ENCODE measurements at regions not wholly inside any gene's neighbourhood (a gene's known extent, or its start where the extent isn't known, plus 50 kb on each side); places are given as distances from the start of the nearest gene placed in this dataset.

DNA sequence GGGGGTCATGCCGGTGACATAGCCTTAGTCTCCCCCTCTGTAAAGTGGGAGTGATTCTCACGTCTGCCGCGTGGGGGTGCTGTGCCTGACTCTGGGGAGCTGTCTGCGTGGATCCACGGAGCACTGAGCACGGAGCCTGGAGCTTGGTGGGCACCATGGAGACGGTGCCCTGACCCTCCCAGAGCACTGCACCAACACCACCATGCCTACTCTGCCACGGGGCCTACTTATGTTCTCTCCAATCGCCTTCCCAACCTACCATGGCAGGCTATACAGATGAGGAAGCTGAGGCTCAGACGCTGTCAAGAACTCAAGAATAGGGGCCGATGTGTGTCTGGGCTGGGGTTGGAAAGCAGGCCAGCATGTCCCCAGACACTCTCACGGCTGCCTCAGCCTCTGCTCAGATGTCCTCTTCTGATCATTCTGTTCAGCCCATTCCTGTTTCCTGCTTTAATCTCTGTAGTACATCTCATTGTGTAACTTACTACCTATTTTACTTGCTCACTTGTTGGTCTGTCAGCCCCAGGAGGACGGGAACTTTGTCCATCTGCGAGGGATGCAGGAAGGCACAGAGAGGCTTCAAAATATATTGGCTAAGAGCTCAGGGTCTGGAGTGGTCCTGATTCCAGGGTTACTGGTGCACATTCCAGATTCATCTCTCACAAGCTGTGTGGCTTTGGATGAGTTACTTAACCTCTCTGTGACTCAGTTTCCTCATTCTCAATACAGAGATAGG lies 168.1 kb upstream of the HS6ST1 start:
- Histone ChIP-seq H4K20me1 (ENCODE audit: insufficient read depth, low read length) (no peaks in the 10 kb centered on the region), H3K9me2 (replicated peaks; ENCODE audit: insufficient read depth, low read length) (no peaks in the 10 kb centered on the region), H3K4me3 (ENCODE audit: low read length) (no peak overlapping the region), H3K27ac (ENCODE audit: low read length) (no peak overlapping the region), H3K4me2 (ENCODE audit: low read depth, low read length) (no peak overlapping the region), H3K4me1 (ENCODE audit: low read length) (no peaks in the 10 kb centered on the region), H2AFZ (ENCODE audit: low read length) (no peak overlapping the region), H3K79me2 (ENCODE audit: low read length) (no peaks in the 10 kb centered on the region), H3K9me3 (replicated peaks; ENCODE audit: insufficient read depth, low read length) (no peaks in the 10 kb centered on the region), H3F3A (ENCODE audit: insufficient read depth, low read length) (no peaks in the 10 kb centered on the region), H3K27me3 (replicated peaks; ENCODE audit: insufficient read depth, low read length) (no peaks in the 10 kb centered on the region), H3K36me3 (replicated peaks; ENCODE audit: insufficient read depth, low read length) (no peaks in the 10 kb centered on the region), H3K9ac (ENCODE audit: low read length) (no peak overlapping the region)
- TF ChIP-seq CTCF (IDR thresholded peaks at IDR 0.05; ENCODE audit: low read length) = no peak
- no peak for TF ChIP-seq EZH2 (optimal IDR thresholded peaks at IDR 0.05; ENCODE audit: low read depth, low read length)
- no peak for TF ChIP-seq EZH2phosphoT487 (IDR thresholded peaks at IDR 0.05; ENCODE audit: low read length)
- DNase-seq = no peak

DNA sequence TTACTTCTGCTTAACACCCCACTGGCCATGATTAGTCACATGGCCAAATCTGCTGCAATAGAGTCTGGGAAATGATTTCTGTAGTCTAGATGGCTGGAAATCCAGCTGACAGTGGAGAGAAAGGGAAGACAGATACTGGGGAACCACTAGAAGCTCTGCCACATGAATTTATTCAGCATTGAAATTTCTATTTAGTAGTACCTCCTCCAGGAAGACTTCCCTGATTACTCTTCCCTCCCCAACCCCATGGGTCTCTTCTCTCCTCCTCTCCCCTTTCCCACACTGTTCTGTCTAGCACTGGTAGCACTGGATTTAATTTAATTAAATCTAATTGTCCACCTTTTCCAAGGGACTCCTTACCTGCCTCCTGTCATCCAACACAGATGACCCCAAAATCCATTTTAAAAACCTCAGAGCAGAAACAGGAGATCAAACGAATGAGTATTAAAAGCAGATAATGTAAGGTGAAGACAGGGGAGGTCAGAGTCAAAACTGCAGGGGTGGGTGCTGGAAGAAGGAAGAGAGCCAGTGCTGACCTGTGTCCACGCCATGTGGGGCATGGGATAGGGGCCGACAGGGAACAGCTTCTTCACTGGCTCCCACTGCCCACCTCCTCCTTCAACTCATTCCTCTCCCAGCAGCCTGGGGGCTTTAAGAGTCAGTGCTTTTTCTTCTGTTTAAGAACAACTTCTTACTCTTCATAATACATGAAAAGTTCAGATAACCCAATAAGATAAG lies 169.2 kb upstream of the HS6ST1 start:
- H3K4me1 ChIP-seq (ENCODE audit: low read length) = no peaks in the 10 kb centered on the region
- no peak overlapping the region for H3K9ac ChIP-seq (ENCODE audit: low read length)
- no peaks in the 10 kb centered on the region for H3K79me2 ChIP-seq (ENCODE audit: low read length)
- H3K9me2 ChIP-seq (replicated peaks; ENCODE audit: insufficient read depth, low read length) = no peaks in the 10 kb centered on the region
- no peaks in the 10 kb centered on the region for H3K9me3 ChIP-seq (replicated peaks; ENCODE audit: insufficient read depth, low read length)
- H3K36me3 ChIP-seq (replicated peaks; ENCODE audit: insufficient read depth, low read length) = no peaks in the 10 kb centered on the region
- no peak for DNase-seq
- H3K27me3 ChIP-seq (replicated peaks; ENCODE audit: insufficient read depth, low read length) = no peaks in the 10 kb centered on the region
- no peaks in the 10 kb centered on the region for H4K20me1 ChIP-seq (ENCODE audit: insufficient read depth, low read length)
- no peak overlapping the region for H2AFZ ChIP-seq (ENCODE audit: low read length)
- no peaks in the 10 kb centered on the region for H3F3A ChIP-seq (ENCODE audit: insufficient read depth, low read length)
- H3K4me3 ChIP-seq (ENCODE audit: low read length) = no peak overlapping the region
- no peak for TF ChIP-seq EZH2 (optimal IDR thresholded peaks at IDR 0.05; ENCODE audit: low read depth, low read length)
- TF ChIP-seq EZH2phosphoT487 (IDR thresholded peaks at IDR 0.05; ENCODE audit: low read length) = no peak
- no peak for TF ChIP-seq CTCF (IDR thresholded peaks at IDR 0.05; ENCODE audit: low read length)
- H3K4me2 ChIP-seq (ENCODE audit: low read depth, low read length) = no peak overlapping the region
- no peak overlapping the region for H3K27ac ChIP-seq (ENCODE audit: low read length)

DNA sequence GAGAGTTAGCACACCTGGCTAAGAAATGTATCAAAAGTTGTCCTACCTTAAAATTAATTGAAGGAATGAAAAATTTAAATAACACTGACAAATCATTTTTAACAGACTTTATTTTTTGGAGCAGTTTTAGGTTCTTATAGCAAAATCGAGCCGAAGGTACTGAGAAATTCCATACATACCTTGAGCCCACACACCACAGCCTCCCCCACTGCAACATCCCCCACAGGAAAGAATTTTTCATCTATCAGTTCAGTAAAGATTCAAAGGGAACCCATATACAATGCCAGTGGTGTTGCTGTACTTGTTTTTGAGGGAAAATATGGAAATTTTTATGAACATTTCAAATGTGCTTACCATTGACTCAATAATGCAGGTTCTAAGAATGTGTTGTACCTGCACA lies 169.8 kb upstream of the HS6ST1 start:
- H3K9me2 ChIP-seq (replicated peaks; ENCODE audit: insufficient read depth, low read length) = no peaks in the 10 kb centered on the region
- H4K20me1 ChIP-seq (ENCODE audit: insufficient read depth, low read length) = no peaks in the 10 kb centered on the region
- no peak overlapping the region for H3K27ac ChIP-seq (ENCODE audit: low read length)
- no peak overlapping the region for H3K4me3 ChIP-seq (ENCODE audit: low read length)
- H3K36me3 ChIP-seq (replicated peaks; ENCODE audit: insufficient read depth, low read length) = no peaks in the 10 kb centered on the region
- H3K27me3 ChIP-seq (replicated peaks; ENCODE audit: insufficient read depth, low read length) = no peaks in the 10 kb centered on the region
- no peak overlapping the region for H3K4me2 ChIP-seq (ENCODE audit: low read depth, low read length)
- no peaks in the 10 kb centered on the region for H3K79me2 ChIP-seq (ENCODE audit: low read length)
- no peaks in the 10 kb centered on the region for H3F3A ChIP-seq (ENCODE audit: insufficient read depth, low read length)
- no peak for DNase-seq
- H2AFZ ChIP-seq (ENCODE audit: low read length) = no peak overlapping the region
- no peak for TF ChIP-seq EZH2phosphoT487 (IDR thresholded peaks at IDR 0.05; ENCODE audit: low read length)
- TF ChIP-seq EZH2 (optimal IDR thresholded peaks at IDR 0.05; ENCODE audit: low read depth, low read length) = no peak
- no peak for TF ChIP-seq CTCF (IDR thresholded peaks at IDR 0.05; ENCODE audit: low read length)
- no peaks in the 10 kb centered on the region for H3K4me1 ChIP-seq (ENCODE audit: low read length)
- no peaks in the 10 kb centered on the region for H3K9me3 ChIP-seq (replicated peaks; ENCODE audit: insufficient read depth, low read length)
- no peak overlapping the region for H3K9ac ChIP-seq (ENCODE audit: low read length)
